Panc1 (cell line): ENCODE measurements at regions not wholly inside any gene's neighbourhood (a gene's known extent, or its start where the extent isn't known, plus 50 kb on each side); places are given as distances from the start of the nearest gene placed in this dataset.

Source experiments
- CTCF ChIP-seq: fragments of 450-650 bp; IDR thresholded peaks from 2 replicates; pipeline ENCODE4 v1.5.1; 2017; ENCODE audit warnings: mild to moderate bottlenecking
- POLR2AphosphoS5 ChIP-seq: IDR thresholded peaks from 2 replicates; pipeline ENCODE4 v1.6.1; 2012; ENCODE audit warnings: mild to moderate bottlenecking, low read depth, low read length, moderate library complexity
- SIN3A ChIP-seq: IDR thresholded peaks from 2 replicates; pipeline ENCODE4 v1.6.1; 2012; ENCODE audit warnings: low read depth, mild to moderate bottlenecking, low read length, moderate library complexity, borderline replicate concordance; ENCODE audit not compliant: insufficient read depth

DNA sequence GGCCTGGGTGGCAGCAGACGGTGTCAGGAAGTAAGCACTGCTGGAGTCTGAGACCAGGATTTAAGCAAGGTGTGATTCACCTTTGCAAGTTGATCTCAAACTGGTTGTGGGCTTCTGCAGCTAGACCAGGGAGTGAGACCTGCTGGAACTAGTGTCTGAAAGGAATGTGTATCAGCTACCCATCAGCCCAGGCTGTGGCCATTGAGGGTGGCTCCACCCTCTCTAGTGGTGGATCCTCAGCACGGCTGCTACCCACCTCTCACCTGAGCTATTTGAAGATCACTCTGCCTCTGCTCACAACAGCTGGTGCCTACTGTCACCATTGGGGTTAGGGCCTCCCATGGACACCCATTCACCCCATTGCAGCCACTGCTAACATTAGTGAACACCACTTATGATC is 140.3 kb upstream of the DCBLD2 start:
- TF ChIP-seq CTCF, result no peak
- no peak for TF ChIP-seq POLR2AphosphoS5
- TF ChIP-seq SIN3A, result no peak
